Left renal cortex interstitium (tissue), 4 donors: ENCODE measurements at regions not wholly inside any gene's neighbourhood (a gene's known extent, or its start where the extent isn't known, plus 50 kb on each side); places are given as distances from the start of the nearest gene placed in this dataset.
A peak's percentile ranks its signal among the peaks of the same experiment; 100 is the strongest.

Experiments
- DNase-seq, 4 donors: peaks; one replicate each; pipeline ENCODE4 v3.0.0-alpha.2; 2013; ENCODE audit warnings: low read depth in 4 of 4, low spot score in 2 of 4, missing footprints in 1 of 4

DNA sequence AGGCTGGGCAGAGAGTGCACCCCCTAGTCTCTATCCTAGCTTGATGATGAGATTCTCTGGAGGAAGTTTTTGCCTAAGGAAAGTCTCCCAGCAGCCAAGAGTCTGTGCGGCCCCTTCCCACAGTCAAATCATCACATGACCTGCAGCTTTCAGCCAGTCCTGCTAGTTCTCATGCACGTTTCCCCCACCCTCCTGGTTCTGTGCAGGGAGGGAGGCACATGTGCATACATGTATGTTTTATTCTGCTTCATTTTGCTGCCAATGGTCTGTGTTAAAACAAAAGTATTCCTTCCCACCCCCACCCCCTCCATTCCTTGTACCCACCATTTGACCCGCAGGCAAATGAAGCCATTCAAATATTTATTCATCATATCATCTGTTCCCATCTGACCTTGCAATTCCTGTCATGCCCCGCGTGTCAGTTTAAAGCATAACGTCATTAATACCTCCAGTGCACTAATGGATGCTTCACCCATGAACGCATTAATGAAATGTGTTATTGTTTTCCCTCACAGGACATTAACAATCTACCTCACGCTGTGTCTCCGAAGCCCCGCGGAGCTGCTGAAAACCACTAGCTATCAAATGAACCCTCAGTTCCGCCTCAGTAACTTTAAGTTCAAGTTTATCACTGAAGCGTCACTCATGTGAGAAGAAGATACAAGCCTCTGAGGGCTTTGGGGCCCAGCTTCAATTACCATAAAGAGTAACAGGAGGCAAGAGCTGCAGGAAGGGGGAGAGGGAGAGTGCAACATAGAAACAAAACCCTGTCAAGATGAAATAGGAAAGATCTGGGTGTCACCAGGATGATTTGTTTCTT, 139.6 kb downstream of the RASEF start:
- peak; percentile 44 to 74 (median 70) for DNase-seq

DNA sequence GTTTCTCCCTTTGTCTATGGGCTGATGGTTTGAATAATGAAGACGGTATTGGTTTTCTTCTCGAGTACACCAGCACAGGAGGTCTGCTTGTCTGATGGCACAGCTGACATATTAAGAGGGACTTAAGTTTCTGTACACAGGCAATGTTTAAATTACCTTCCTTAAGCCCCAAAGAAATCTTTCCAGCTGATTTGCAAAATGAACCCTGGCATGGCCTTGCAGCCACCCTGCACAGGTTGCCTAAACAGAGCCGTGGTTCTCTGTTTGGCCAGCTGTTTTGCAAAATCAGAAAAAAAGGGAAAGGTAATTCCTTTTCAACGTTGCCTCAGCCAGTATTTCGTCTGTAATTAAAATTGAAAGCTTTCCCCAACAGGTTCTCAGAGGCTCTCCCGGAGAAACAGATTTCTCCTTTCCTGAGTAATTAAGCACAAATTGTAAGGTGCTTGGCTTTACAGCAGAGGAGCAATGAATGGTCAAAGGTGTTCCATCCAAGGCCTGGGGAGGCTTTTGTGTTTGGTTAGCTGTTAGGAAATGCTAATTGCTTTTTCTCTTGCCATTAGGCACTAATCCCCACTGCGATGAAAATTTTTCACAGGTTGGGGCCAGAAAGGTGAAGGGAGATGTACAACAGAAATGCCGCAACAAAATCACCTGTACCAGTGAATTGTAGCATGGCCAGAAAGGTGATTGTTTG, 138.9 kb downstream of the RASEF start:
- no peak for DNase-seq
